ENCODE measurements at regions not wholly inside any gene's neighbourhood (a gene's known extent, or its start where the extent isn't known, plus 50 kb on each side); places are given as distances from the start of the nearest gene placed in this dataset.

DNA sequence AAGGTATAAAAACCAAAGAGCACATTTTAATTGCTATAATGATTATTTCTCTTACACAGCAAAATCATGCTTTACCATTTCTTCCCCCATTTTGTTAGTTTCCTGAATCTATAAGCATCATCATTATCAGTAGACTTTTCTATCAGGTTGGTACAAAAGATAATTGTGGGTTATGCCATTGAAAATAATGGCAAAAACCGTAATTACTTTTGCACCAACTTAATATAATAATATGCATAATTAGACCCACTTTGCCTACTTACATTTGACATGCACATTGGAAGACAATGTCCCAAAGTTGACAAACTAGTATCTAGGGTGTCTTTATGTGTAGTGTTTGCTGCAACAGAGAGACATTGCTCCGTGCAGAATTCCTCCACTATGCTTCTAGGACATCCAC lies 594.2 kb downstream of the LMO4 start:
- Mint-ChIP-seq H3K4me1 (no peaks in the 10 kb centered on the region), H3K9me3 (no peaks in the 10 kb centered on the region), H3K4me3 (no peak overlapping the region), H3K27ac (no peak overlapping the region), H3K36me3 (no peaks in the 10 kb centered on the region)
- no peak for DNase-seq (ENCODE audit: low spot score in 2 of 2)
- ATAC-seq, result no peak

- ATAC-seq, result no peak
- no peak overlapping the region for H3K27ac Mint-ChIP-seq
- no peaks in the 10 kb centered on the region for H3K36me3 Mint-ChIP-seq
- H3K4me3 Mint-ChIP-seq, result no peak overlapping the region
- no peaks in the 10 kb centered on the region for H3K4me1 Mint-ChIP-seq
- H3K9me3 Mint-ChIP-seq, result peaks cover 4% of the 10 kb centered on the region
- DNase-seq (ENCODE audit: low spot score in 2 of 2), result no peak
Measured at GRCh38 chr1:87926131-87926830, 597.6 kb downstream of the LMO4 start.

GRCh38 chr1:87926921-87927320 lies 598.2 kb downstream of the LMO4 start:
- Mint-ChIP-seq H3K4me1 (no peaks in the 10 kb centered on the region), H3K9me3 (peaks cover 5% of the 10 kb centered on the region), H3K4me3 (no peak overlapping the region), H3K27ac (no peak overlapping the region), H3K36me3 (no peaks in the 10 kb centered on the region)
- ATAC-seq (no peak), DNase-seq (ENCODE audit: low spot score in 2 of 2) (no peak)

DNA sequence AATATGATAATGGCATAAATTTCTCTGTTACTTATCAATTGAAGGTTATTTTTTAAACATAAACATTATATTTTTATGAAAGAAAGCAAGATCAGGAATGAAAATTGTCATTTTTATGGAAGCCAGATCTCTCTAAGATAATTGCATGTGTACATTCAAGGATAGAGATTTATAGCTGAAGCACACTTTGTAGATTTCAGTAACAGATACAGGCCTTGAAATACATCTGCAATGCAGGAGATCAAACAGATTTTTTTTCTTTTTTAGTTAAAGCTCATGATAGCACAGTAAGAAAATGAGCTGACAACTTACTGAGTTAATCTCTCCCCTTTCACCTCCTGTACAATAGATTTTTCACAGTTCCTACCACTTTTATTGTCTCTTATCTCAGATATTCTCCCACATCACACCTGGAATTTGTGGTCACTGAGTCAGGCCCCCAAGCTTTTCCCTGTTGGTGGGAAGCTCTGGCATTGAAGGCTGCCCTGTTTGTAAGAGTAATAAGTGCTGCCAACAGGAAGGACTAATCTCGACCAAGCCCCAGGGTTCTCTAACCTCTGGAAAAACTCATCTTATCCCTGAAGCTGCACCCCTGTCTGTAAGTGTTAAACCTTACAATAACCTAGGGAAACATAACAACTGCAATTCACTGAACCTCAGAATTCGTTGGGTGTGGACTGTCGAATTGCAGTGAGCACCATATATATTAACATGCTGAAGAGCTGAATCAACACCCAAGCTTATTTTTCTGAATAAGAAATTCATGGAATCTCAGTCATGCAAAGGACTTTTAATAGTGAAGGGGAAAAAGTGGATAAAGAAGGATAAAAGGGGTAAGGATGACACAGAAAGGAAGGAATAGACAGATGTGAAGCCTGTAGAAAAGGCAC lies 599.0 kb downstream of the LMO4 start:
- H3K27ac Mint-ChIP-seq, result no peak overlapping the region
- DNase-seq (ENCODE audit: low spot score in 2 of 2) (no peak), ATAC-seq (no peak)
- H3K36me3 Mint-ChIP-seq, result no peaks in the 10 kb centered on the region
- no peaks in the 10 kb centered on the region for H3K4me1 Mint-ChIP-seq
- H3K4me3 Mint-ChIP-seq, result no peak overlapping the region
- H3K9me3 Mint-ChIP-seq, result peaks cover 5% of the 10 kb centered on the region

DNA sequence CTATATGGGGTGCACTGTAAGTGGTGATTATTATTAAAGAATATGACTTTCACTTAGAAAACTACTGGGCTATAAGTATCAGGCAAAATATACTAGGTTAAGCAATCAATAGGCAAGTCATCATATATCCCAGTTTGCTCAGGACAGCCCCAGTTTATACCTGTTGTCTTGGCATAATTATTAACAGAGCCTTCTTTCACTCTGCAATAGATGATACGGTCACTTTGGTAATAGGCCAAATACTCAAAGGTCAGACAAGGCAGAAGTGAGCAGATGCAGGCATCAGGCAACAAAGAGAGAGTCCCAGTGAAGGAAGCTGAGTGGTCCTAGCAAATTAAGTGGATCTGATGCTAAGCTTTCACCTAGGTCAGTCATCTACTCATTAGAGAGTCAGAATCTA lies 599.9 kb downstream of the LMO4 start:
- Mint-ChIP-seq H3K4me1 (no peaks in the 10 kb centered on the region), H3K27ac (no peak overlapping the region), H3K9me3 (peaks cover 5% of the 10 kb centered on the region), H3K36me3 (no peaks in the 10 kb centered on the region), H3K4me3 (no peak overlapping the region)
- ATAC-seq (no peak), DNase-seq (ENCODE audit: low spot score in 2 of 2) (no peak)

- Mint-ChIP-seq H3K9me3 (peaks cover 5% of the 10 kb centered on the region), H3K27ac (no peak overlapping the region), H3K4me1 (no peaks in the 10 kb centered on the region), H3K4me3 (no peak overlapping the region), H3K36me3 (no peaks in the 10 kb centered on the region)
- no peak for DNase-seq (ENCODE audit: low spot score in 2 of 2)
- ATAC-seq, result no peak
Measured at GRCh38 chr1:87929906-87930305, 601.2 kb downstream of the LMO4 start.

GRCh38 chr1:87930796-87931195 lies 602.1 kb downstream of the LMO4 start:
- Mint-ChIP-seq H3K36me3 (no peaks in the 10 kb centered on the region), H3K4me3 (no peak overlapping the region), H3K4me1 (no peaks in the 10 kb centered on the region), H3K27ac (no peak overlapping the region), H3K9me3 (peaks cover 5% of the 10 kb centered on the region)
- ATAC-seq, result no peak
- no peak for DNase-seq (ENCODE audit: low spot score in 2 of 2)

DNA sequence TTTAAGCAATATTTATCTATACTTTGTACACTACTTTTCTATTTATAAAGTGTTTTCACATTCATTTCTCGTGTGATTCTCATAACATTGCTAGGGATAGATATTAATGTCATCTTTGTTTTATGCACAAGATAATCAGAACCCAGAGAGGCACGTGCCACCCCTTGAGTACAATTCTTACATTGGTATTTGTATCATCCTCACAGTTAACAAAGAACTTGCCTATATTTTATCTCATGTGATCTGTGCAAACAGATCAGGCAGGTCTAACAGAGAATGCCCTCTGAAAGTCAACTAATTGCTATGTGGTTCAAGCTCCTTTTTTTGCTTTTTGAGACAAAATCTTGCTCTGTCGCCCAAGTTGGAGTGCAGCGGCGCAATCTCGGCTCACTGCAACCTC lies 604.5 kb downstream of the LMO4 start:
- DNase-seq (ENCODE audit: low spot score in 2 of 2) (no peak), ATAC-seq (no peak)
- Mint-ChIP-seq H3K36me3 (no peaks in the 10 kb centered on the region), H3K4me3 (no peak overlapping the region), H3K27ac (no peak overlapping the region), H3K9me3 (peaks cover 5% of the 10 kb centered on the region), H3K4me1 (no peaks in the 10 kb centered on the region)

DNA sequence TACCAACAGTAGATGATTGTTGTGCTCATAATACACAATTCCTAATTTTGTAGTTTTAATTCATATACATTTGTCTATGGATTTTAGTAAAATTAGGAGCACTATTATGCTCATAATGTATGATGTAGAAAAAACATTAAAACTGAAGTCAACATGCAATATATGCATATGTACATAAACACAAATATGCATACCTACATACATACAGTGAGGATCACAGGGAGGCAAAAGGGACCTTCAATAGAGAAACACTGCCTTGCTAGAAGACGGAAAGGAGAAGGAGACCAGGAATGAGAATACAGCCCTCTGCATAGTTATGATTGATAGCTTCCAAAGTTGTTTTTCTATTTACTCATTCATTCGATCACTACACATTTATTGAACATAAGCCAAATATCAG lies 606.5 kb downstream of the LMO4 start:
- Mint-ChIP-seq H3K4me1 (no peaks in the 10 kb centered on the region), H3K36me3 (no peaks in the 10 kb centered on the region), H3K27ac (no peak overlapping the region)

DNA sequence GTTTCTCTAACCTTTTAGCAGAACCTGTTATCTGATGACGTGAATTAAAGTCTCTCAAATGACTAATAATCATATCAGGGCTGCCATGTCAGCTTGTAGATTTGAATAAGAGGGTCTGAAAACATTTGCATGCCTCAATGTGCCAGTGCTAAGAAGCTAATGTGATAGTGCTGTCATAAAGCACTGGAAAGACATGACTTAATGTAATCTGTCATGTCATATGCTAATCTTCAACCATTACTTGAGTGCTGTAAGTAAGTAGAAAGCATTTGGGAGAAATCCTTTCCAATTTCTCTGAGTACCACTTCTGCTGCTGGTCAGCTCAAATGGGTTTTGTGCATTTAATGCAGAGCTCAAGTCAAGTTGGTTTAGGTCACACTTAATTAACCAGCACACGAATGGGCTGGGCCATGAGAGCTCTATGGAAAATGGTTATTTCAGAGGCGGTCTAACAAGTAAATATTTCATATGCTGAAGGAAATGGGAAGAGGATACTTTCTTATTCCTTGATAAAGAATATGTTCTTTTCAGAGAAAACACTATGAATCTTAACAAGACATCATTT lies 609.2 kb downstream of the LMO4 start:
- H3K4me1 Mint-ChIP-seq, result no peaks in the 10 kb centered on the region
- H3K4me3 Mint-ChIP-seq, result no peak overlapping the region
- no peaks in the 10 kb centered on the region for H3K36me3 Mint-ChIP-seq
- no peaks in the 10 kb centered on the region for H3K9me3 Mint-ChIP-seq
- DNase-seq (ENCODE audit: low spot score in 2 of 2), result no peak
- no peak overlapping the region for H3K27ac Mint-ChIP-seq
- no peak for ATAC-seq

More for the DNA sequence above, 606.5 kb downstream of the LMO4 start:
- Mint-ChIP-seq H3K4me3 (no peak overlapping the region), H3K9me3 (peaks cover 5% of the 10 kb centered on the region)
- ATAC-seq (no peak), DNase-seq (ENCODE audit: low spot score in 2 of 2) (no peak)

GRCh38 chr1:87938631-87939030 lies 610.0 kb downstream of the LMO4 start:
- no peak for ATAC-seq
- Mint-ChIP-seq H3K36me3 (no peaks in the 10 kb centered on the region), H3K9me3 (no peaks in the 10 kb centered on the region), H3K4me3 (no peak overlapping the region), H3K27ac (no peak overlapping the region), H3K4me1 (no peaks in the 10 kb centered on the region)
- no peak for DNase-seq (ENCODE audit: low spot score in 2 of 2)

GRCh38 chr1:87939444-87939843 lies 610.8 kb downstream of the LMO4 start:
- no peak for ATAC-seq
- no peaks in the 10 kb centered on the region for H3K36me3 Mint-ChIP-seq

DNA sequence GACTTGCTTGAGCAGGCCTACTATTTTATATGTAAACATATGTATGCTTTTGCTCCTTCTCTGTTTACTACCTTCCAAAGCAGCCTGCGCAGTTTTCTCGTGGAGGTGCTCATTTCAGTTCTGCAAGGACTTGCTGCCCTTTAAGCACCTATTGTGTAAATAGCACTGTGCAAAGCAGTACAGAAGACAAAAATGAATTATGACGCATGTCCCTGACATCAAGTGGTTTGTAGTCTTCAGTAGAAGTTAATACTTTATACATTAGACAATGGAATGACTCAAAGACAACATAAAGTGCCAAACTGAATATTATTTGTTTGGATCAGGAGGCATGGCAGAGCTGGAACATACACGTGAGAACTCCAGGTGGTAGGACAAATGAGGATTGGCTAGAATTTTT lies 611.7 kb downstream of the LMO4 start:
- H3K36me3 Mint-ChIP-seq, result no peaks in the 10 kb centered on the region
- no peak overlapping the region for H3K4me3 Mint-ChIP-seq
- ATAC-seq, result no peak

More at GRCh38 chr1:87939444-87939843, 610.8 kb downstream of the LMO4 start:
- no peaks in the 10 kb centered on the region for H3K4me1 Mint-ChIP-seq
- H3K4me3 Mint-ChIP-seq, result no peak overlapping the region
- no peak for DNase-seq (ENCODE audit: low spot score in 2 of 2)
- no peak overlapping the region for H3K27ac Mint-ChIP-seq
- no peaks in the 10 kb centered on the region for H3K9me3 Mint-ChIP-seq

DNA sequence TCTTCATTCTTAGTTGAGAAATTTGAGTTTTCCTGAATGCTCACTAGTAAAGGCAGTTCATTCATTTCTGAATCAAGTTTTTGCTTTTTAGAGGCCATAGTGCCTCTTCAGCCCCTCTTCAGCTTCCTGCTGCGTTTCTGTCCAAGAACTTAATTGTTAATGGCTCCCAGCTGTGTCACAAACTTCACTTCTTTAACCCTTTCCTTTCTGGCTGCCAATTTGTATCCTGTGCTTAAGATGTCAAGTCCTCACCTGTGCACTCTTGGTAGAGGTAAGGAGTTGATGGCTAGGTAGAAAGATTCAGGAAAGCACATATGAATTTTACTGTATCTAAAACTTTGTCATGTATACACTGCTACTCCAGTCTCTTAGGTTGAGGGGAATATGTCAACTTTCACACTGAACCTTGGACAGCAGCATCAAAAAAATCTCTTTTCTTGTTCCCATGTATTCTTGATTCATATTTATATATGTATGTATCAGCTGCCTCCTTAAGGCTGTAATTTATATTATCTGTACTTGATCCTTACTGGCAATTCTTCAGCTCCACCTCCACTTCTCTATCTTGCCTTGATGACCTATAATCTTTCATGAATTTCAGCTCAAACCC lies 612.8 kb downstream of the LMO4 start:
- no peak overlapping the region for H3K27ac Mint-ChIP-seq
- DNase-seq (ENCODE audit: low spot score in 2 of 2) (no peak), ATAC-seq (no peak)
- H3K9me3 Mint-ChIP-seq, result no peaks in the 10 kb centered on the region
- no peaks in the 10 kb centered on the region for H3K4me1 Mint-ChIP-seq
- no peaks in the 10 kb centered on the region for H3K36me3 Mint-ChIP-seq
- no peak overlapping the region for H3K4me3 Mint-ChIP-seq

More for the DNA sequence above, 611.7 kb downstream of the LMO4 start:
- Mint-ChIP-seq H3K9me3 (no peaks in the 10 kb centered on the region), H3K27ac (no peak overlapping the region), H3K4me1 (no peaks in the 10 kb centered on the region)
- DNase-seq (ENCODE audit: low spot score in 2 of 2), result no peak

DNA sequence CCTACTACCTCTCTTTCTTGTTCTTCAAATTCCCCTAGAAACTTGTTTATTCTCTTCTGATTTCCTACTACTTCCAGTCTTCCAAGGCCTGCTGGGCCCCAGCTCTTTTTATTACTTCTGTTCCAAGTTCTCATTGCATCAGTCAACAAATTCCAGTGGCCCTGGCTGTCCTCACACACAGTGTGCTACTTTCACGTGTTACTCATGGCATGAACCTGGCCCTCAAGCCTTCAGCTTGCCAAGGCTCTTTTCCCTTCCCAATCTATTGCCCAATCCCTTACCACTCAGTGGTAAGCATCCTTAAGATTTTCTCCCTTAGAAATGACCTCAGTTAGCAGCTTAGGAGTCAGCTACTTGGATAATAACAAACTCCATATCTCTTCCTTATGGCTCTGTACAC lies 613.5 kb downstream of the LMO4 start:
- Mint-ChIP-seq H3K27ac (no peak overlapping the region), H3K4me1 (no peaks in the 10 kb centered on the region), H3K9me3 (no peaks in the 10 kb centered on the region), H3K4me3 (no peak overlapping the region), H3K36me3 (no peaks in the 10 kb centered on the region)
- no peak for ATAC-seq
- no peak for DNase-seq (ENCODE audit: low spot score in 2 of 2)

All from stimulated activated effector memory CD8-positive, alpha-beta T cell treated with anti-CD3 and anti-CD28 coated beads, Interleukin-12 subunit alpha, Interleukin-12 subunit beta, amount 100 ng/mL, for 72 hours (primary cell).